Stimulated activated CD4-positive, alpha-beta T cell treated with anti-CD3 and anti-CD28 coated beads, Interleukin-2, amount 100 ng/mL, for 24 hours (primary cell): ENCODE measurements at regions not wholly inside any gene's neighbourhood (a gene's known extent, or its start where the extent isn't known, plus 50 kb on each side); places are given as distances from the start of the nearest gene placed in this dataset.

Experiments used
- DNase-seq, 2 donors: peaks; one replicate each; pipeline ENCODE4 v3.0.0-alpha.2; 2020

DNA sequence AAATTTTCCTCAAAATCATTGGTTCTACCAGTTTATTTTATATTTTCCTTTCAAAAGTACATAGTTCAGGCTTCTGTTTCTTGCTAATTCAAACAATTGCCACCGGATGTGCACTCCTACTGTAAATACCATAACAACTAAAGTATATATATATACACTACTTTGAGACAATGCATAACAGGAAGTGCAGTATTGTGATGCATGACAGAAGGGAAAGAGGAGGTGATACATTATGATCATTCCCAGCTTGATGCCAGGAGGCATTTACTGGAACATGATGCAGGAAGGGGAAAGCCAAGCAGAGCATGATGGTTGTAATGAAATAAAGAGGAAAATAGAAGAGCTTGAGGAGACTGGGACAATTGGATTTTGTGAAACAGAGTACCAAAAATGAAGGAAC lies 215.2 kb upstream of the NT5C1B start:
- DNase-seq, result no peak

DNA sequence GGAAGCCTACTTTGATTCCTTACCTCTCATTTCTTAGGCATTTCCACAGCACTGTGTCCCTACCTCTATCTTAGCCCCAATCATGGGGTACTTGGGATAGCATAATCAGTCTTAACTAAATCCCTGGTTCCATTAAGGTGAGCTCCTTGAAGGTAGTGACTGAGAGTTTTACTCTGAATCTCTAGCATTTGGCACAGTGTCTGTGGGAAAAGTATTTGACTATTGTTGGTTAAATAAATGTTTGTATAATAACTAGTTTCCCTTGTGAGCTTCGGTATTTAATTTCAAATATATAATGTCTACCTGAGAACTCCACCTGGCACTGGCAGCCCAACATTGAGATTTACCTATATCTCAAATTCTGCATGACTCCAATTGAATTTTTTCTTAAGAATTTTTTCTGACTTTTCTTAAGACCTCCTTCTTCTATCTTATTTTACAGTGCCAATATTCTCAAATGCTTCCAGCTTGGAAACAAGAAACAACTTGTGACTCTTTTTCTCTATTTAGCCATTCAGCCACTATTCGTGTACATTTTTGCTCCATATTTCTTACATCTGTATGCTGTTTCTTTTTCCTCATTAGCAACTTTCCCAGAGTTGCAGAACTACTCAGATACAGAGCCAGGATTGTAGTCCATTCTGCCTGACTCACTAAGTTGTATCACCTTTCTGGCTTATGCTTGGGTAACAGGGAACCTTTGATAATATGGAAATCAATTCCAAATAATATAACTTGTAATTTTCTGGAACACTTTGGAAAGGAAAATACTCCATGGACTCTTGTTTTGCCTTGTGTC lies 214.0 kb upstream of the NT5C1B start:
- DNase-seq, result no peak

DNA sequence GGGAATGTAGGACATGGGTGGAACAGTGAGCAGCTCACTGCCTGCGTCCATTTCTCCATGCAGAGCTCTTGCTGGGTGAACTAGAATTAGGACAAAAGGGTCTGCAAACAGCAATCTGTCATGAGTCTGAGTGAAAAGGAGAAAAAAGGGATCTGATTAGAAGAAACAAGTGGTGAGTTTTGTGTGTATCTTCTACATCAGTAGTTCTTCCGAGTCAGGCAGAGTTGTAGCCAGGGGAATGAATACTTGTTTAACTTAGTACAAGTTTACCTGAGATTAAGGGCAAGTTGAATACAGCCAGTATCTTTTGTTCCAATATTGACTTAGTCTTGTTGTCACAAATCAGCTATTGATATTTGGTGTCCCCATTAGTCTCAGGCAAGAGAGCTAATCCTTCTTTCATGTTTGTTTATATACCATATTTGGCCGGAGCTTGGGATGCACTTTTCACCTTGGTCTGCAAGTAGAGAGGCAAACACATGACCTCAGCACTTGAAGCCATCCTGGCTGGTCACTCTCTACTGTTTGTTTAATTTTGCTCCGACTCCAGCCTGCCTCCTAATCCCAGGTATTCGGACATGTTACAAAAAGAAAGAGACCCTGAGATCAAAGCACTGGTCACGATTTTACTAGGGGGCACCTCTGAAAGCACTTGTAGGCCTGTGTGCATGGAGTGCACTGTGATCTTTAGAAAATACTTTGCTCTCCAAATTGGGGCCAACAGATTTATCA lies 211.0 kb upstream of the NT5C1B start:
- DNase-seq, result no peak

DNA sequence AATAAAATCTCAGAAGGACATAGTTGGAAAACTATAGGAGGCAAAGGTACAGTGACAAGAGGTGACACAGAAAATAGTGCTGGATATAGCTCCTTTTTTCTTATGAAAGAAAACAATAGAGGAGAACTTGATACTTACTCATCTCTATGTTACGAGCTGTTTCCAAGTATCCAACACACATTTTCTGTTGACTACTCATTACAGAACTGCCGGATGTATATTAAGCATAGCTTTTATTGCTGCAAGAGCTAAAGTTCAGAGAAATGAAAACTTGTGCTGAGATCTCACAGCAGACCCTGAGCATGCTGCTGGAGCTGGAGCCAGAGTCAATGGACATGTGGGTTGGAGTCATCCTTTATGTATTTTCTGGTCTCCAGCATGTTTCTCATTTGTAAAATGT lies 210.0 kb upstream of the NT5C1B start:
- DNase-seq, result no peak

DNA sequence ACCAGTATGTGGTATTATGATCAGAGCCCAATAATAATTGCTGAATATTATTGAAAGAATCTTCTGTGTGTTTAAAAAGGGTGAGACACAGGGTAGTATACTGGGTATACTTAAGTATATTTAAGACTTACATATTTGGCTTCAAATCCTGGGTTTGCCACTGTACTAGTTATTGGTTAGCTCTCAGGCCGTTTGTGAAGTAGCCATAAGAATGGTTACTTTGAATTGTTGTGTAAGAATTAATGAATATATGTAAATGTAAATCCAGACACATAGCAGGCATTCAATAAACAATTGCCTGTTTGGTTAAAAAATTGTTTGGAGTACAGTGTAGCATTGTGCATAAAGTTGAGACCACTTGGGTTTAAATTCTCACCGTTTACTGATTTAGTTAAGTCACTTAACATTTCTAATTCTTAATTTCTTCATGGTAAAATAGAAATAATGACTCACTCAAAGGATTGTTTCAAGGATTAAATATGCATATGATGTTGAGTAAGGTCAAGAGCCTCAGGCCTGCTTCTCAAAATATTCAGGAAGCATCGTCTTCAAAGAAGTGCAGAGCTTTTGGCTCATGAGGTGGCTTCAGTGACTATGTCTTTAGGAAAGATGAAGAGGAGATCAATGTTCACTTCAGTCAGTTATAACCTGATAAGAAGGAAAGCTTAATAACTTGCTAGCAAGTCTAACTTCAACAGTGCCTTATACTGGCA lies 207.9 kb upstream of the NT5C1B start:
- no peak for DNase-seq

DNA sequence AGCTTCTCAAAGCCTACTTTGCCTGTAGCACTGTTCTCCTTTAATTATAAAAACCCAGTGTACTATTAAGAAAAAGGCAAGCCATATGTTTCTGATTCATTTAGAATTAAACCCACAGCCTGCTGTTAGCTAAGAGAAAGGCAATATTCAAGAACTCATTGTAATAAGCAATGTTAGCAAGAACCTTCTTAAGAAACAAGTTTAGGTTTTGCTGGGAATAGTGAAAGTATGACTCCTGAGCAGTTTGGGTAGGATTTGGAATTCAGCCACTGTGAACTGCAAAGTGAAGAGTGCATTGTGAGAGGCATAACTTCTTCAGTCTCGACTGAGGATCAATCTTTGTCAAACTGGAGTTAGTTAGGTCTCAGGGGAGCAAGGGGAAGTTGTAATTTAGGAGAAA lies 206.5 kb upstream of the NT5C1B start:
- no peak for DNase-seq

DNA sequence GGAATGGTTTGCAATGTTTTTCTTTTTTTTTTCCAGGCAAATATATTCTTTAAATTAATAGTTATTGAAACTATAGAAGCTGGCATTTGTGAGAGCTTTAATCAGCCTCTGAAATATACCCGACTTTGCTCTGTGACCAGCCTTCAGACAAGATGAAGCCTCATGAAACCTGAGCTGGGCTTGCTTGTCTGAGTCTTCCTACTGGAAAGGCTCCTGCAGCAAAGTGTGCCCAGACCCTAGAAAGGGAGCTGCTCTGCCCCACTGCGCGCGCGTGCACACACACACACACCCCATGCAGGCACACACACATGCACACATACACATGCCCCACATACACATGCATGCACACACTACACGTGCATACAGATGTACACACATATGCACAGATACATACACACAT lies 203.3 kb upstream of the NT5C1B start:
- DNase-seq, result no peak

DNA sequence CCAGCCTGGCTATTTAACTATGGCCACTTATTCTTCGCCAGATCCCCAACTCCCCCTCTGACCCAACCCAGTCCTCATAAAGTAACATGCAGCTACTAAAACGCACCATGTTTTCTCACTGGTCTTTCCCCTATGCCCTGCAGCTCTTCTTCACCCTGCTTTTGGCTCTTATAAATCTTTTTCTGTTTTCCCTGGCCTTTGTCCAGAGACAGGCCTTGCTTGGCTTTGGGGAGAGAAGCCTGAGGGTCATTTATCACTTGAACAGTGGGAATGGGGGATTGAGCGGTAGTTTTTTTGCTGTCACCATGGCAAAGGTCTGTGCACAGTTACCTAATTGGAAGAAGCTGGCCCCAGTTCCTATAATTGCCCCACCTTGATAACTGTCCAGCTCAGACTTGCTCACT lies 202.9 kb upstream of the NT5C1B start:
- DNase-seq, result no peak

DNA sequence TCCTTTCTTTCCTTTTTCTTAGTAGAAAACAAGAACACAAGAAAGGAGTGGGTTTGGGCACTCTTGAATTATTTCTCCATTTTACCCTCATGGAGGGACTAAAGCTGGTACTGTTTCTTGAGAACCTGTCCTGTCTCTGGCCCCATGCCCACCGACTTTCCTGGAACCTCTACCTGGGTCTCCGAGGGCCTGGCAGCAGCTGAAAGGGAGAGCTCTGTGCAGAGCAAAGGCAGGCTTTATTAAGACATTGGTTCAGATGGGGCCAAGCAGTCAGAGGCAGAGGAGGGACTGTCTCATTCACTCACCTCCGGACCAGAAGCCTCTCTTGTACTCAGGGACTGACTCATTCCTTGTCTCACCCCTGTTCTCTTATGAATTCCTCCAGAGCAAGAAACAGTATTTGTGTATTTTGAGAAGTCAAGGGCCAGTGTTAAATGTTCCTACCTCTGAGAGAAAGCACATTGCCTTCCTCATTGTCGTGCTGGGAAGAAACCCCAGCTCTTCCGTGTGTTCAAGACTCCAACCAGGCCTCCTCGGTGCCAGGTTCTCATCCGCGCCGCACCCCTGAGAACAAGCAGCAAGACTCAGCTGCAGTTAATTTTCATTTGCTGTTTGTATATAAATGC lies 201.9 kb upstream of the NT5C1B start:
- DNase-seq, result no peak

DNA sequence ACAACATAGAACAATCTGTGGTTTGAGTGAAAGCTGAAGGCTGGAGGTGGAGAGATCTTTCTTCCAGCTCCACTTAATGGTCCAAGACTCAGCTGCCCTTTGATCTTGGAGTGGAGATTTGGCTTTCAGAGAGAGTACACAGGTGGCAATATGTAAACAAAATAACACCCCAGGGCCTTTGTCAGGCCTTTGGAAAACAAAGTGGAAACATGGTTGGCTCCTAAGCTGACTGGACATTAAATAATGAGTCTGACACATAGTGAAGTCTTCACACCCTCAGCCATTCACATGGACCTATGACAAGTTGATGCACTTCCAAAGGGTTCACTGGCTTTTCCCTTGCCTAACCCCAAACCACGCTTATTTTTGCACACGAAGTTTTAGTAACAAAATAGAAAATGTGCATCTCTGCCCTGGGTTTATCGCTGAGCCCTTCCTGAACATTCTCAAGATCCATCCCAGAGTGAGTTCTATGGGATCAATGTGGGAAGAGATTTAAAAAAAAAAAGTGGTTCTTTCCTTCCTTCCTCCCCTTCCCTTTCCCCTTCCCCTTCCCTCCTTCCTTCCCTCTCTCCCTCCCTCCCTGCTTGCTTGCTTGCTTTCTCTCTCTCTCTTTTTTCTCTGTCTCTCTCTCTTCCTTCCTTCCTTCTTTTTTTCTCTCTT lies 201.3 kb upstream of the NT5C1B start:
- DNase-seq, result no peak

DNA sequence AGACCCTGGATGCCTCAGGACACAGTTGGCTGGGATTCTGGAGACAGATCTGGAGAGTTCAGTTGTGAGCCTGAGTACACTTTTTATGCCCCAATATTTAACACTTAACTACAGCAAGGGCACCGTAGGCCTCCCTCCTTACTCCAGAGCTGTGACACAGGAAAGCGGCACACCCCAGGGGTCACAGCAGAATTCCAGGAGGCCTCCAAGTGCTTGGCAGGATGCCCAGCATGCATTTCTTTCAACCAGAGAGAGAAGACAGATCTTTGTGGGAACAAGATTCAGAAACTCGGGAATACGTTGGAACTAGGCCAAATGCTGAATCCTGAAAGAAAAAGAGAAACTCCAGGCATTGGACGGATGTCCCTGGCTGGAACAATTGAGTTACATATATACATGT lies 199.2 kb upstream of the NT5C1B start:
- DNase-seq, result no peak

DNA sequence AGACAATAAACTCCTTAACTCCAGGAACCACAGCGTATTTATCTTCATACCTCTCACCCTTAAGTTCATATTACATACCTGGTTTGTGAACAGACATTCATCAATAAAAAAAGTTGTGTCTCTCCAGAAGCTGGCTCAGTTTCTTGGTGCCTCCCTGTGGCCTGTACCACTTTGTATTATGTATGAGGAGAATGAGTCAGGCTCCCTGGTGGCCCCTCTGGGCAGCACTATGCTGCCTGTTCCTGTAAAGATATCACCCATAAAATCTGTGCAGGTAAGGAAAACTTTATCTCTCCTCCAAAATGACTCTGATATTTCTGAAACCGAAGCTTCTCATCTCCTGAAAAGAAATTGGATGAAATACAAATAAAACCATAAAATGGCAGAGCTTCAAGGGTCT lies 198.4 kb upstream of the NT5C1B start:
- no peak for DNase-seq

DNA sequence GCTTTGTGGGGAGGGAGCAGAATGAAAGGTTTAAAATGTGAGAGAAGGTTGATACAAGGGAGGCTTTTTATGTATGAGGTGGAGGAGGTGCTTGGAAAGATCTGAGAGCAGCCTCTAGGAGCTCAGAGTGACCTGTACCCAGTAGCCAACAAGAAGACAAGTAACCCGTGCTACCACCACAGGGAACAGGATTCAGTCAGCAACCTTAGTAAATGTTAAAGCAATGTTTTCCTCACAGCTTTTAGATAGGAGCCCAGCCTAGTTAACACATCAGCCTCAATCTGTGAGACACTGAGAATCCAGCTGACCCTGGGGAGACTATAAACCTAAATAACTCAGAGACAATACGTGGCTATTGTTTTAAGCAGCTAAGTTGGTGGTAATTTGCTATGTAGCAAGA lies 194.9 kb upstream of the NT5C1B start:
- no peak for DNase-seq

DNA sequence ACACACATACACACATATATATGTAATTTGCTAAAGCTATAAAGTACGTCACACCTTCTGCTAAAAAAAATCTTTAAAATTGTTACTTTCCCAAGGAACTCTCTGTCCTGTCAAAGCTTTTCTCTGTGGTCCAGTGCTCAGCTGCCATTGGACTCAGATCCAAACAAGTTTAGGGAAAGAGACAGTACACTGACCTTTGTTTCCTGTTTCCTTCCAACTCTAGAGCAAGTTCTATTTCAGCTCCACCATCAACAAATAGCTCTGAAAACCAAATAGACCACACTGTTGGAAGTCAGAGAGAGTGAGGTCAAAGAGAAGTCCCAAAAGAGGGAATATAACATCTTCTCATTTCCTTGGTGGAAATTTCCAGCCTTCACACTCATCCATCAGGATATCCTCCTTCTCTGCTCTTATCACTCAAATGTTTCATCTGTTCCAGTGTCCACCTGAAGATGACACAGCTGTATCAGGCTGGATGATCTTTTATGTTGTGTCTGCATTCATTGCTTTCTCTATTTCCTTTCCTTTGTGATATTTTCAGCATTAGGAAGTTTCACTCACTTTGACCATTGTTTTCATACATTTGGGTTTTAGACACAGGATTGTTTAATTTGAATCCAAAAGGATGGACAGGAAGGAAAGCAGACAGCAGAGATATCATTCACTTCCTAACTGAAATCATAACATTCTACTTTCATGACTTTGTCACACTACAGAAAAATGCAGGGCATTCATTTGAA lies 192.3 kb upstream of the NT5C1B start:
- no peak for DNase-seq

DNA sequence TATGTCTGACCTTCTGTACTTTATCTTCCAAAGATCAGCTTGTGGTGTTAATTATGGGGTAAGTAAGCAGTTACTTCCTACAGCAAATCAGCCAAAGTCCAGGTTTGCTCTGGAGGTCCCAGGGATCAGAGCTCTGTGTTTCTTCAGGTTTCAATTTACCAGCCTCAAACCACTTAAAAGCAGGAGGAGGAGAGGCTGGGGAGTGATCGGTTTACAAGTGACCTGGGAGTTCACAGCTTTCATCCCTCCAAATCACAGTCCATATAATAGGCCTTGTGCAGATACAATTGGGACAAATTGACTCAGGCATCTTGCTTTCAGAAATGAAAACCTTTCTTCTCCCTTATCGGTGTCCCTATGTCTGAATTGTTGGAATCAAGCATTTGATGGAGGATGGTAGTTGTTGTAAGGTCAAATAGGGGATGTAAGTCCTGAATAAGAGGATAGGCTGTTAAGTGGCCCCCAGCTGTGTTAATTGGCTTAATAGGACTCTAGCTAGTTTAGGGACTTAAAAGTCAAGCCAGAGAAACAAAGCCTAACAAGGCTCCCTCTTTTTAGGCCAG lies 188.0 kb upstream of the NT5C1B start:
- no peak for DNase-seq

DNA sequence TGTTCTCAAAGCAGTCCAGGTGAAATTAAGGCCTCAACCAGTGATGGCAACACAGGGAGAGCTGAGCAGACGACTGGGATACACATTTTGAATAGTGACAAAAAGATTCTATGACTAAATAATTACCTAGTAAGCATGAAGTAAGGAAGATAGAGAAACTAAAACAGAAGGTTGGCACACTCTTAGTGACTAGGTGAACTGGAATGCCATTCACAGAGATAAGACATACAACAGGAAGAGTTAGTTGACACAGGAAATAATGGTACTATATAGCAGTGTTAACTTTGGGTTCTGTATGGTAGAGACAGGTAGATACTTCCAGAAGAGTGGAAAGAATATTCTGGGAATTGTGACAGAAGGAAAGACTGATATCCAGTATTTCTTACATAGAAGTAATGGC lies 181.8 kb upstream of the NT5C1B start:
- DNase-seq, result no peak

DNA sequence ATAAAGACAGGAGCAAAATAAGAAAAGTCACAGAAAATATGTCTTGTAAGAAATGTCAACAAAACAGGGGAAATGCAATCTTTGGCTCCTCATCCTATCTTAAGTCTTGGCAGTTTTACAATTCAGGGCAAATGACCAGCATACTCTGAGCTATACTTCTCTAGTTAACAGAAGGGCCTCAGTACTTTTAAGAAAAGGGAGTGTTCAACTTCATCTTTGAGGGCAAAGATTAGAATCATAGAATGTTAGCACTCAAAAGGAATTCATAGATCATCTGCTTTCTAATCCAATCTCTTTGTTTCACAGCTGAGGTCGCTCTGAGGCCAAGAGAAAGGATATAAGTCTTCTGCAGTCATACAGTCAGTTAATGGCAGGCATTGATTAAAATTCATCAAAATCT lies 174.0 kb upstream of the NT5C1B start:
- no peak for DNase-seq

DNA sequence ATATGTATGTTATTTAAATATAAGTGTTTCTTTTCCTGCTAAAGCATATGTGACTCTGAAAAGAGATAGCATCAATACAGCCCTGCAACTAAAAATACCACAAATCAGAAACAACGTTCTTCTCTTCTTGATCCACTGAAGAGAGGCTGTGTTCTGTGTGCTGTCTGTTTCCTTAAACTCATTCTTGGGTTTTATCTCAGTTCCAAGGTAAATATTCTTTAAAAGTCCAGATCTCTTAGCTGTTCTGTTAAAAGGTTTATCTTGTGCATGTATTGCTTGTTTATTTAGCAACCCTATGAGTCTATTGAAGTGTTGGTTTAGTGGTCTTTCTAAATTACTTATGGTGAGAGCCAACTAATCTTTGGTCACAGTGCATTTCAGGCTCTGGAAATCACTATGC lies 173.3 kb upstream of the NT5C1B start:
- no peak for DNase-seq

DNA sequence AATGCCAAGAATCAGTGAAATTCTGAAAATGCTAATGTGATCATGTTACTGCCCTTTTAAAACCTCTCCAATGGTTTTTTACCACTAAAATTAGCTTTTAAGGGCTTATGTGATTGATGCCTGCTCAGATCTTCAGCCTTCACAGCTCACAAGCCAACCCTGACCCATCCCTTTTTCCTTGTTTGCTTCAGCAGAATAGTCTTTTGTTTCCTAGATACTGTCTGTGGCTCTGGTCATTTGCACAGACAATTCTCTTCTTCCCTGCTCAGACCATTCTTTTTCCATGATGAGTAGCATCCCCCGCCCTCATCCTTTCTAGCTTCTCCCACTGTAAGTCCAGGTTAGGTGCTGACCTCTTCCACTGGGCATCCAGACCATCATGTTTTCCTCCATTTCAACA lies 164.9 kb upstream of the NT5C1B start:
- DNase-seq, result no peak

DNA sequence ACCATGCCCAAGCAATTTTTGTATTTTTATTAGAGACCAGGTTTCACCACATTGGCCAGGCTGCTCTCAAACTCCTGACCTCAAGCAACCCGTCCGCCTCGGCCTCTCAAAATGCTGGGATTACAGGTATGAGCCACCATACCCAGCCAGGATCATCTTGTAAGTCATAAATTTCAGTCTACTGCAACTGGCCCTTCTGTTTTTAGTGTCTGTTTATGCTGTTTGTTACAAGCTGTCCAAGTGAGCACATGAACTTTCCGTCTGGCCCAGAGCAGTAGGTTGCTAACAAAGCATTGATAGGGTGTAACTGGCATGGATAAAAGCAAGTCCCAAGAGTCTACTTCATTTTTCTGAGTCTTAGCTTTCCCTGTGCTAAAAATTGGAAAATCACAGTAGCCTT lies 164.4 kb upstream of the NT5C1B start:
- DNase-seq, result no peak

DNA sequence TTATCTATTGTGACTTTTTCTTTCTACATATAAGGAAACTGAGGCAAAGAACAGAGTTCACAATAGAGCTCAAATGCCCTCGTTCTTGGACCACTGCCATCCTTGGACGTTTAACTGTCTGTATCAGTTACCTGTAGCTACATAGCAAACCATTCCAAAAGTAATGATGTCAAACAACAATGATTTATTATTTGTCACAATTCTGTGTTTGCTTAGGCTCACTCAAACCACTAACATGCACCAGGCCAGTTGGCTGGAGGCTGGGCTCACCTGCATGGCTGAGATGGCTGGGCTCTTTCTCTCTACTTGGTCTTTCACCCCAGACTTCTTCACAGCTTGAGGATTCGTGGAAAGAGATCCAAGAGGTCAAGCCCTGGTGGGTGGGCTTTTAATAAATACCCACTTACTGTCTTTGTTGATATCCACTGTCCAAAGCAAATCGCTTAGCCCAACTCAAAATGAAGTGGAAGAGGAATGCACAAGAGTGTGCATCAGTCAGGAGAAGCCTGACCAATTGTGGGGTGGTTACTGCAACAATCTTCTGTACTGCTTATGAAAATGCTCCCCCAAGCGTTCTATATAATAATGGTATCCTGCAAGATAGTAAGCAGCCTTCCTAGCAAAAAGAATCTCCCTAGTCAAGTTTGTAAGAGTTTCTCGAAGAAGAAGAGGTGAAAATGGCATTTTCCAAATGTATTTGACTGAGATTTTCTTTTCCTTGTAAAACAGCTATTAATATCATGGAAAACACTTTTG lies 163.5 kb upstream of the NT5C1B start:
- DNase-seq, result no peak
